ENCODE measurements at regions not wholly inside any gene's neighbourhood (a gene's known extent, or its start where the extent isn't known, plus 50 kb on each side); places are given as distances from the start of the nearest gene placed in this dataset.

DNA sequence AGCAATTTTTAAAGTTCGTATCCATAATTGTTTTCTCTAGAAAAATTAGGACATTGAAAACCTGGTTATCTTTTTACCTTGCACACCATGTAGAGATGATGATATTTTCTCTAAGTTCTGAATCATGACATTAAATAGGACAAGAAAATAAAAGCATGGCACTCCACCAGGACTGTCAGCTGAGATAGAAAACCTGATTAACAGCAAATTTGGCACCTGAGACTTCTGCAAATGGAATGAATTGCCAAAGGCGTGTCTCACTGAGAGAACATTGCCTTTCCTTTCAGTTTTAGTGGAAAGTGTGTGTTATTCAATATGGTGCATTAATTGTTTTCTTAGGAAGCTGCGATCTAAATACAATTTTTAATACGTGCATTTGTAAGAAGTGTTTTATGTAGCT lies 164.7 kb downstream of the LRRC30 start:
- no peaks in the 10 kb centered on the region for H3K36me3 Mint-ChIP-seq (ENCODE audit: low read depth)
- H3K27ac ChIP-seq (ENCODE audit: low read depth in 1 of 2, low read length in 2 of 2) = no peak overlapping the region
- peaks cover 0 to 4% of the 10 kb centered on the region in 2 experiments for H3K9me3 ChIP-seq (ENCODE audit: control insufficient read depth in 1 of 2, insufficient read depth in 1 of 2, low read length in 2 of 2)
- H3K4me1 ChIP-seq (ENCODE audit: insufficient read depth, low read length) = no peaks in the 10 kb centered on the region
- no peak for ATAC-seq (ENCODE audit: poor library complexity)
- TF ChIP-seq, protein P1, sequence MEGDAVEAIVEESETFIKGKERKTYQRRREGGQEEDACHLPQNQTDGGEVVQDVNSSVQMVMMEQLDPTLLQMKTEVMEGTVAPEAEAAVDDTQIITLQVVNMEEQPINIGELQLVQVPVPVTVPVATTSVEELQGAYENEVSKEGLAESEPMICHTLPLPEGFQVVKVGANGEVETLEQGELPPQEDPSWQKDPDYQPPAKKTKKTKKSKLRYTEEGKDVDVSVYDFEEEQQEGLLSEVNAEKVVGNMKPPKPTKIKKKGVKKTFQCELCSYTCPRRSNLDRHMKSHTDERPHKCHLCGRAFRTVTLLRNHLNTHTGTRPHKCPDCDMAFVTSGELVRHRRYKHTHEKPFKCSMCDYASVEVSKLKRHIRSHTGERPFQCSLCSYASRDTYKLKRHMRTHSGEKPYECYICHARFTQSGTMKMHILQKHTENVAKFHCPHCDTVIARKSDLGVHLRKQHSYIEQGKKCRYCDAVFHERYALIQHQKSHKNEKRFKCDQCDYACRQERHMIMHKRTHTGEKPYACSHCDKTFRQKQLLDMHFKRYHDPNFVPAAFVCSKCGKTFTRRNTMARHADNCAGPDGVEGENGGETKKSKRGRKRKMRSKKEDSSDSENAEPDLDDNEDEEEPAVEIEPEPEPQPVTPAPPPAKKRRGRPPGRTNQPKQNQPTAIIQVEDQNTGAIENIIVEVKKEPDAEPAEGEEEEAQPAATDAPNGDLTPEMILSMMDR (IDR thresholded peaks at IDR 0.05) = no peak
- no peaks in the 10 kb centered on the region for H3K36me3 ChIP-seq (ENCODE audit: insufficient read depth, low read length)
- no peak overlapping the region for H3K4me3 Mint-ChIP-seq
- intact Hi-C loops (cut with DNase I, micrococcal nuclease) = no loop called here
- ChIA-PET POLR2A (no interaction called here), CTCF (no interaction called here)
- no peak overlapping the region for H3K27ac Mint-ChIP-seq
- no peaks in the 10 kb centered on the region for H3K4me1 Mint-ChIP-seq (ENCODE audit: low read depth)
- H3K27me3 ChIP-seq (ENCODE audit: control insufficient read depth in 1 of 2, insufficient read depth in 2 of 2, low read length in 2 of 2) = no peaks in the 10 kb centered on the region
- H3K27me3 Mint-ChIP-seq = peaks cover 3% of the 10 kb centered on the region
- no peaks in the 10 kb centered on the region for H3K9me3 Mint-ChIP-seq
- H3K4me3 ChIP-seq (ENCODE audit: low read length) = no peak overlapping the region
- no peak for DNase-seq

DNA sequence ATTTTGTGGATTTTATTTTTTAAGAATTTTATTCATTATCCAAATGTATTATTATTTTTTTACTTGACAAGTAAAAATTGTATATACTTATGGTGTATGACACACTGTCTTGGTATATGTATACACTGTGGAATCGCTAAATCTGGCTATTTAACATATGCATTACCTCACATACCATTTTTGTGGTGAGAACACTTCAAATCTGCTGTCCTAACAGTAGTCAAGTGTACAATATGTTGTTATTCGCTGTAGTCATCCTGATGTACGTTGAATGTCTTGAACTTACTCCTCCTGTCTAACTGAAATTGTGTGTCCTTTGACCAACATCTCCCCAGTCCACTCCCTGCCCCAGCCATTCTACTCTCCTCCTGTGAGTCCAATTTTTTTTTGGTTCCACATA lies 153.2 kb upstream of the PTPRM start:
- CTCF ChIA-PET = no interaction called here
- intact Hi-C loops (cut with DNase I, micrococcal nuclease) = no loop called here
- Mint-ChIP-seq H3K4me3 (no peak overlapping the region), H3K9me3 (no peaks in the 10 kb centered on the region), H3K36me3 (ENCODE audit: low read depth) (no peaks in the 10 kb centered on the region), H3K27me3 (no peaks in the 10 kb centered on the region), H3K4me1 (ENCODE audit: low read depth) (no peaks in the 10 kb centered on the region), H3K27ac (no peak overlapping the region)
- Histone ChIP-seq H3K4me1 (ENCODE audit: insufficient read depth, low read length) (no peaks in the 10 kb centered on the region), H3K9me3 (ENCODE audit: control insufficient read depth in 1 of 2, insufficient read depth in 1 of 2, low read length in 2 of 2) (peaks cover 0 to 24% of the 10 kb centered on the region in 2 experiments), H3K27me3 (ENCODE audit: control insufficient read depth in 1 of 2, insufficient read depth in 2 of 2, low read length in 2 of 2) (no peaks in the 10 kb centered on the region), H3K4me3 (ENCODE audit: low read length) (no peak overlapping the region), H3K36me3 (ENCODE audit: insufficient read depth, low read length) (no peaks in the 10 kb centered on the region), H3K27ac (ENCODE audit: low read depth in 1 of 2, low read length in 2 of 2) (no peak overlapping the region)
- POLR2A ChIA-PET = no interaction called here
- TF ChIP-seq, protein P1 (IDR thresholded peaks at IDR 0.05) = no peak
- ATAC-seq (ENCODE audit: poor library complexity) (no peak), DNase-seq (no peak)

DNA sequence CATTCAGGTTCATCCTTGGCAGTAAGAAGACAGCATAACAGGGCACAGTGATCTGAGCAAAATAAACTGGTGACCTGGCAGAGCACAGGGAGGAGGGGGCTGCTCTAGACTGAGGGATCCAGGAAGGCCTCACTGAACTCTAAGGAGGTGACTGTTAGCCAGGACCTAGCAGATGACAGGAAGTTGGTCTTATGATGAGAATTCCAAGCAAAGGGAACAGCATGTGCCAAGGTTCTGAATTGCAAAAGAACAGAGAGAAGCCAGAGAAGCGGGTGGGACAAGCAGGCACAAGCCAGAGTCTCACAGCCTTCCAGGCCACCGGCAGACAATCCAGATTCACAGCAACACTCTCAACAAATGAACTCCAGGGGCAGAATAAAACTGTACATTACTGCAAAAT lies 152.7 kb upstream of the PTPRM start:
- Mint-ChIP-seq H3K4me1 (ENCODE audit: low read depth) (no peaks in the 10 kb centered on the region), H3K36me3 (ENCODE audit: low read depth) (no peaks in the 10 kb centered on the region), H3K27ac (no peak overlapping the region), H3K9me3 (no peaks in the 10 kb centered on the region), H3K4me3 (no peak overlapping the region), H3K27me3 (no peaks in the 10 kb centered on the region)
- Histone ChIP-seq H3K27me3 (ENCODE audit: control insufficient read depth in 1 of 2, insufficient read depth in 2 of 2, low read length in 2 of 2) (no peaks in the 10 kb centered on the region), H3K27ac (ENCODE audit: low read depth in 1 of 2, low read length in 2 of 2) (no peak overlapping the region), H3K36me3 (ENCODE audit: insufficient read depth, low read length) (no peaks in the 10 kb centered on the region), H3K4me1 (ENCODE audit: insufficient read depth, low read length) (no peaks in the 10 kb centered on the region), H3K9me3 (ENCODE audit: control insufficient read depth in 1 of 2, insufficient read depth in 1 of 2, low read length in 2 of 2) (peaks cover 0 to 21% of the 10 kb centered on the region in 2 experiments), H3K4me3 (ENCODE audit: low read length) (no peak overlapping the region)
- TF ChIP-seq, protein P1 (IDR thresholded peaks at IDR 0.05) = no peak
- POLR2A ChIA-PET = no interaction called here
- intact Hi-C loops (cut with DNase I, micrococcal nuclease) = no loop called here
- ATAC-seq (ENCODE audit: poor library complexity) = no peak
- no peak for DNase-seq
- CTCF ChIA-PET = interaction anchor here (0.6 kb wide), 1 partner anchor 840 kb away, joined by 4 read pairs; no protein-coding TSS in a partner anchor

Data from CD4-positive, alpha-beta T cell (primary cell).